COR-L47 (cell line): ENCODE measurements at regions not wholly inside any gene's neighbourhood (a gene's known extent, or its start where the extent isn't known, plus 50 kb on each side); places are given as distances from the start of the nearest gene placed in this dataset.

Experiments used
- DNase-seq: peaks from one replicate; lab custom pipeline; 2025; lab: John Stamatoyannopoulos, UW

GRCh38 chr14:94717808-94718207 is 52.1 kb downstream of the GSC start:
- DNase-seq: no peak

GRCh38 chr14:94716976-94717375 is 52.9 kb downstream of the GSC start:
- DNase-seq: no peak

DNA sequence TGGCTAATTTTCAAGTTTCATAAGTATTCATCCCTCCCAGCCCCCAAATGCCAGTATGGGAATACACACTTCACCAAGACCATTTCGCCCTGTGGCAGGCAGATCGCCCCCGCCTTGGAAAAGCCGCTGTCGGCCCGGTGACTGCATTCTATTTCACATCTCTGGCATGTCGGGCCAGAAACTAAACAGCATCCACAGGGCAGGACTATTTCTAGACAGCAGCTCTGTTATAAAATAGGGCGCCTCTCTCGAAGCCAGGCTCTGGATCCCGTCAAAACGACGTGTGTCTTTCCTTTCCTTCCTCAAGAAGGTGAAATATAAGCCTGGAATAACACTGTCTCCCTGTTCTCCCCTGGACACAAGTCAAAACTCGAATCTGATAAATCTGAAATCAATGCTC is 56.8 kb downstream of the GSC start:
- DNase-seq: no peak

GRCh38 chr14:94710731-94711130 is 59.2 kb downstream of the GSC start:
- DNase-seq: no peak

DNA sequence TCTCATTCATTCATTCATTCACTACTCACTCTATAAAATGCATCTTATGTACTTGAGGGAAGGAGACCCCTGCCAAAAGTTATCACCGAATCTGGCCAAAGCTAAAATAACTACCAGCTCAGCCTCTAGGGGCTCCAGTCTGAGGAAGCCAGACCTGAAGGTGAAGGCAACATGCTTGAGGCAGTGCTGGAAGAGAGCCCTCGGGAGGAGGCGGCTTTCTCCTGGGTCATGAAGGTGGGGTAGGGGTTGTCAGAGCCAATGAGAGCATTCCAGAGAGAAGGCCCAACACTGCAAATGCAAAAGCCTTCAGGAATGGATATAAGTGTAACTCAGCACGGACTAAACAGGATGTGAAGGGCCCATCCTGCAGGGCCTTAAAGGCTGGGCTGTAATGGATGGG is 62.4 kb downstream of the GSC start:
- DNase-seq: no peak

DNA sequence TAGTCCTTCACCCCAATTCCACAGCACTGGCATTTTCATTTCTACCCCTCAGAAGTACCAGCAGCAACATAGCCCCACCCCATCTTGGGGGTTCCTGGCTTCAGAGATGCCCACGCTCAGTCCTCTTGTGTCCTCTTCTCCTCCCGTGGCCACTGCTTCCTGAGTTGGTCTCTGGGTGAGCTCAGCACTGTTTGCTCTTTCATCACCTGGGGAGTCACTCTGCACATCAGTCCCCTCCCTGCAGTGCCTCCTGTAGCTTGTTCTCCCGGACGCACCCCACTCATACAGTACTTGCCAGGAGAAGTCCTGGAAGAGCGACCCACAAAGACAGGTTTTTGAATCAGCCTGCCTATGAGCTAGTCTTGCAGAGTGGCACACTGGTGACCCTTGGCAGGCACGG is 63.8 kb downstream of the GSC start:
- DNase-seq: no peak

DNA sequence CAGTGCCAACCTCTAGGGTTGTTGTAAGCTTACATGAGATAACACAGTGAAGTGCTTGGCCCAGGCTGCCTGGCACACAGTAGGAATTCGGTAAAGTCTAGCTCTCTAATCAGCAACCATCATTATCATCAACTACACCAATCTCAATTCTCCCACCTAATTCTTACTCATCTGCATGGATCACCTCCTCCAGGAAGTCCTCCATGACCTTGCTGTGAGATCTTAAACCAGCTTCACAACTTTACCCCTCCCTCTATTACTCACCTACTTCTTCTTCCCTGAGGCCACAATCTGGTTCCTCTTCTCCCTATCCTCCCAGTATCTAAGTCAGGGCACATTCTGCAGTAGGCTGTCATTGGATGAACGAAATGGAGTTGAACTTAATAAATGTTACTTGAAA is 67.3 kb downstream of the GSC start:
- DNase-seq: no peak

- no peak for DNase-seq
These were observed 68.0 kb downstream of the GSC start for GRCh38 chr14:94701861-94702370.

- no peak for DNase-seq
These were observed 69.6 kb downstream of the GSC start for GRCh38 chr14:94700336-94700735.

- DNase-seq: no peak
These were observed 70.1 kb downstream of the GSC start for GRCh38 chr14:94699831-94700230.

DNA sequence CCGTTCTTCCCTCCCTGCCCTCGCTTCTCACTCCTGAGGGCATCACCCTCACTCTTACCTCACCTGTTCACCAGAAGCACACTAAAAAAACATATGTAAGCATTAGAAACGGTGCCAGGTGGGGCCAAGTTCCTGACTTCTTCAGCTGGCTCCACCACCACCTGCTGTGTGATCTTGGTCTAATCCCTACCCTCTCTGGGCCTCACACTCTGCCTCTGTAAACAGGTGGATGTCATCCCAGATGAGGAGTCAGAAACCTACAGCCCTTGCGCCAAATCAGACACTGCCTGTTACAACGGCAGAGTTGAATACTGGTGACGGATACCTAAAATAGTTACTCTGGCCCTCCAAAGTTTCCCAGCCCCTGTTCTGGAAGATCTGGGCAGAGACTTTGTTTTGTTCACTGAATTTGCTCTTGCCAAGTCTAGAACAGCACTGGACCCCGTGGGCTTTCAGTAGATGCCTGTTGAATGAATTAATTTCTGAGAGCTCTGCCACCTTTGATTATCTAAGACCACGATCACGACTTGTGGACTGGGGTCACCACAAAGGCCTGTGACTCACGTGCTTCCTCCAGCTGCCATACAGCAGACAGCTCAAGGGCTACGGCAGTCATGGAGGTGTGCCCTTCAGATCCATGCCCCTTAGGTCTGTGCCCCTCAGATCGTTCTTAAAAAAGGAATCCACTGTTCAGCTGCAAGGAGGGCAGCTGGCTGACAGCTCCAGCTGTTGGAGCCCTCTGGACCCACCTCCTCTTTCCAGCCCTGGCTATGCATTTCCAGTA is 71.9 kb downstream of the GSC start:
- no peak for DNase-seq

- DNase-seq: no peak
These were observed 73.4 kb downstream of the GSC start for GRCh38 chr14:94696518-94696917.

GRCh38 chr14:94695231-94695630 is 74.7 kb downstream of the GSC start:
- no peak for DNase-seq

GRCh38 chr14:94691660-94692034 is 78.3 kb downstream of the GSC start:
- no peak for DNase-seq

GRCh38 chr14:94690896-94691659 is 78.8 kb downstream of the GSC start:
- no peak for DNase-seq

- DNase-seq: no peak
These were observed 78.3 kb downstream of the SERPINA3 start for GRCh38 chr14:94690486-94690885.

DNA sequence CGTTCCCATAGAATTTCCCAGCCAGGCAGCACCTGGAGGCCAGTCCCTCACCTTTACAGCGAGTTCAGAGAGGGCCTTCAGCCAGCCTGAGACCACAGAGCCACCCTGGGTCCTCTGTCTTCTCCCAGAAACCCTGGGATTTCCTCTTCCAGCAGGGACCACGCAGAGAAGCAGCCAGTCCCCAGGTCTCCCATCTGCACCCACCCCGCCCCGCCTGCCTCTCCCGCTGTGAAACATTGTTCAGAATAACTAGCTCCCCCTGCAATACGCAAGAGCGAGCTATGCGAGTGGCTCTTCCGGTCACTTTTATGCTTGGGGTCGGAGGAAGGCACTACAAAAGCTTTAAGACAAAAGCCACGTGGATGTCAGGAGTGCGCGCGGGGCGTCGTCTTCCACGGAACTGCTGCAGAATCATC is 77.8 kb downstream of the SERPINA3 start:
- no peak for DNase-seq

DNA sequence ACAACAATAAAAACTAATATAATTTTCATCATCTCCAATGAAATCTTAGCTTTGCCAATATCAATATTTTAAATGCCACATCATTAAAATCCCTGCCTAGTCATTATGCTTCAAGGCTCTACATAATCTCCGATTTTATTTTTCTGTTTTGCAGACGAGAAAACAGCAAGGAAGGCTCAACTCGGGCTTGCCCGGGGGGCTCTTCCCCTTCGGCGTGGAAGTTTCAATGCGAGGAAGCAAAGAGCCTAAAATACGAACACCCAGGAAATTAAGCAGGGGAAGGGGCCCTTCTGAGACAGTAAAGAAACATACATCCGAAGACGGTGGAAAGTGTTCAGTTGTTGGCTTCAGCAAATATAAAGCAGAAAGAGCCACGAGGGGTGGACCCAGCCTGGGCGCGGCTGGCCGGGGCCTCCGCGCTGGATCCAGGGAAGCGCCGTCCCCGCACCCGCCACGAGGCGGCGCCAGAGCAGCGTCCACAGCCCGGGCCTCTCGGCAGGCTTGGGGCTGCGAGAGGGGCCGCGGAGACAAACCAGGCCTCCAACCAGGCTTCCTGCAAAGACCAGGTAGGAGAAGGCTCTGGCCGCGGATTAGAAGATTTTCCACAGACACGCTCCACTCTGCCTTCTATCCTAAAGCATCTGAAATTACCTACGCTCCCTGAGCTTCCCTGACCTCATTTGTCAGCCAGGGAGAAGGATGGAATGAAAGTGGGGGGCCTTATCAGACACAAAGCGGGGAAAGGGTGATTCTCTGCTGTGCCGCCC is 77.2 kb downstream of the SERPINA3 start:
- DNase-seq: peak; percentile 67

GRCh38 chr14:94686511-94687160 is 74.4 kb downstream of the SERPINA3 start:
- no peak for DNase-seq

DNA sequence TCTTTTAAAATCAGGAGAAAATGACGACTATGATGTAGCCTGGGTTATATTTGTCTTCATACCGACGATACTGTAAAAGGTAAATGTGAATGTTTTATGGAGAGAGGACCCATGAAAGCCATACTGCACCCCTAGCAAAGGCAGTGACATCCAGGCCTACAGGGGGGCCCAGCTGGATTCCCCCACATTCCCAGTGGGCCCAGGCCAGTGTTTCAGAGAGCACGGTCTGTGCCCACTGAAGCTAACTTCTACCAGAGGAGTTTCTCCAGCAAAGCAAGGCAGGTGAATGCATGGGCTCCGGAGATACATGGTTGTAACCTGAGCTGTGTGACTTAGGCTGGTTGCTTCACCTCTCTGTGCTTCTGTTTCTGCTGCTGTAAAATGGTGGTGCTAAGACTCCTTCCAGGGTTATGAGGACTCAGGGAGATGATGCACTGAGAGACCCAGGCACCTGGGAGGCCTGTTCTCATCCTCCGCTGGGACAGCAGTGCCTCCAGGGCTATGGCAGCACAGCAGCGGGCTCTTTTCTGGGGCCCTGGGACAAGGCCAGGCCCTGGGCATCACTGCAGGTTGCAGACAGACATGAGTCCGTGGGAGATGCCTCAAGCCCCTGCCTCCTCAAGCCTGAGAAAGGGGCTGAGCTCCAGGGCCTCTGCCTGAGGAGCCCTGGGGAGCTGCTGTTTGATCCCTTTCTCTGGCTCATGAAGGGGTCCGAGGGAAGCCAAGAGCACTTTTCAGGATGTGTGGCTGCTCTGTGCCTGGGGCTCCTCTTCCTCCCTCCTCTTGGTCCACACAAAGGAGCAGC is 73.7 kb downstream of the SERPINA3 start:
- no peak for DNase-seq

- DNase-seq: no peak
These were observed 73.0 kb downstream of the SERPINA3 start for GRCh38 chr14:94685166-94685581.
